COR-L47 (cell line): ENCODE measurements at regions not wholly inside any gene's neighbourhood (a gene's known extent, or its start where the extent isn't known, plus 50 kb on each side); places are given as distances from the start of the nearest gene placed in this dataset.
"Not testable (repeated sequence)": the region's sequence is repeated elsewhere in the genome, so short reads cannot be mapped to it uniquely, and the experiment has no call there.

Source experiments
- DNase-seq: peaks from one replicate; lab custom pipeline; 2025; lab: John Stamatoyannopoulos, UW

DNA sequence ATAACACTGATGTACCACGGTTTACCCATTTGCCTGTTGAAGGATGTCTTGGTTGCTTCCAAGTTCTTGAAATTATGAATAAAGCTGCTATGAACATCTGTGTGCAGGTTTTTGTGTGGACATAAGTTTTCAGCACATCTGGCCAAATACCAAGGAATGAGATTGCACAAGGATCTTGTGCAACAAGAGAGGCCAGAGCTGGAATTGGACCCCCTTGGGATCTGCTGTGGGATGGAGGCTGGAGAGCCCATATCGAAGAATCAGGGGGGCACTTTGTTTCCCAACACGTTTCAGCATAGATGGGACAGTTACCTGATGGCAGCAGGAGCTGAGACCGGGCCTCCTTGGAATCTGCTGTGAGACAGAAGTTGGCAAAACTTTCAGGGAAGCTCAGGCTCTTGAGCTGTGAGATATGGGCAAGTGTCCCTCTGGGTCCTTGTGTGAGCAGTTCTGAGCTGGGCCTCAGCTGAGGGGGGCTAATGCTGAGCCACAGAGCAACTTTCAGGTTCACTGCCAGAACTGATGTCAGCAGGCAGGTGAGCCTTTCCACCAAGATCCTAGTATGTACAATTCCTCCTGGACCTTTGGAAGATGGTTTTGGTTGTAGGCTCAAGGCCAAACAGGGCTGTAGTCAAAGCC lies 115.2 kb upstream of the RAB18 start:
- DNase-seq, result no peak

DNA sequence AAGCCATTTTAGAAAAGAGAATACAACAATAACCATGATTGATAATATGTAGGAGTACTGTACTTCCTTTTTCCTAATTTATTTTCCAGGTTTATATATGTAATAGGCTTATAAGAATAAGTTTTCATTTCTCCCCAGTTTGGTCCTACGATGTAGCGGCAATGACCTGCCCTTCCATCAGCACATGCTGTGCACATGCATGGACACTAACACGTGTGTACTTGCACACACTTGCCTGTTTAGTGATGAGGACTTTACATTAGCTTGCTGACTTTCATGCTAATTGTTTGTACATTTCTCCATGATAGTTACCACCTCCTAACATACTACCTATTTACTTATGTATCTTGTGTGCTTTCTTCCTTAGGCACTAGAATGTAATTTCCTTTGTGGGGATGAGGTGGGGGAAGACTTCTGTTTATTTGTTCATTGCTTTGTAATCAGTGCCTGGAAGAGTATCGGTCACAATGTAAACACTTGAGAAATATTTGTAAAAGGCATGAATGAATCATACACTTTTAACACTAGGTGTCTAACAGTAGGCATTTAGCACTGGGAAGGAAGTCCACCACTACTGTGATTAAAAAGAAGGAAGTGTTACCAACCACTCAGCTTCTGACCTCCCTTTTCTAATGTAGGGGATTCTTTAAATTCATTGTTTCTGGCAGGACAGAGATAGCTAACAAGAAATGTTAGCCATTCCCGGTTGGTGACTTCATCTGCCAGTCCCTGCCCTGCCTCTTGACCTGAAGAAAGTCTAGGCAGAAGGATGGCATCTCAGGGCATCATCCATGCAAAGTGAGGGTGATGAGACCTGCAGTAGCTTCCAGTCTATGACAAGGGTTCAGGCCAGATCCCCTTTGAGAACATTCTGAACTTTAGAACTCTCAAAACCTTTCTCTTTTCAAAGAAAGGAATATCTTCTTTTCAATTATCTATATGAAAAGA lies 120.2 kb upstream of the RAB18 start:
- DNase-seq, result no peak

DNA sequence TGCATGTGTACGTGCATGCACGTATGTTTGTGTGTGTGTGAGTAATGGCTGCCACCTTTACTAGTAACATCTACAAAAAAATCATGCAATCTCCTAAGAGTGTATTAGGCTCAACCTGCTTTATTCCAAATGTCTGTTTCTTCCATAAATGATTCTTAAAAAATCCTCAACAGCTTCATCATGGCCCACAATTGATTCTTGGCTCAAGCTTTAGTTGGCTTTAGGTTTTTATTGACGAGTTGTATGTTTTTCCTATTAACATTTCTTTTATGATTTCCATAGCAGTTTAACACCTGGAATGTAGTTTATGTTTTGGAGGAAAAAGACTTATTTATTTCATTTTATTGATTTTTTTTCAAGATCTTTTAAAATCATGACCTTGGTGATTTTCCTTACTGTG lies 121.9 kb upstream of the RAB18 start:
- no peak for DNase-seq

DNA sequence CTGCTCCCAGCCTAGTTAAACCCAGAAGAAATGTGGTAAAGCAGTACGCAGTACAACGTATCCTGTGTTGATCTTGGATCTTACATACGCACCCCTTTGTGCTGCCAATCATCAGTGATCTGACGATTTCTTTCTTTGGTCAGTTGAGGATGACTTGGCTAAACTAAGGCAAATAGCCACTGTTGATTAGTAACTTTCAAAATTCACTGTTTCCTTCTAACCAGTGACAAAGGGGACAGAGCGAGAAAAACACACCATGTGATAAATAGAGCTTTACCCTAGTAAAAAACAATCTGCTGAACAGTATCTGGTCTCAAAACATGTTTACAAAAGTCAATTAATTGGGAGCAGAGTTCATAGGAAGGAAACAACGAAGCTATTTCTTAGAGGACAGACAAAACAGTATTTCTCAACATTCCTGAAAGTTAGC lies 123.2 kb upstream of the RAB18 start:
- no peak for DNase-seq

DNA sequence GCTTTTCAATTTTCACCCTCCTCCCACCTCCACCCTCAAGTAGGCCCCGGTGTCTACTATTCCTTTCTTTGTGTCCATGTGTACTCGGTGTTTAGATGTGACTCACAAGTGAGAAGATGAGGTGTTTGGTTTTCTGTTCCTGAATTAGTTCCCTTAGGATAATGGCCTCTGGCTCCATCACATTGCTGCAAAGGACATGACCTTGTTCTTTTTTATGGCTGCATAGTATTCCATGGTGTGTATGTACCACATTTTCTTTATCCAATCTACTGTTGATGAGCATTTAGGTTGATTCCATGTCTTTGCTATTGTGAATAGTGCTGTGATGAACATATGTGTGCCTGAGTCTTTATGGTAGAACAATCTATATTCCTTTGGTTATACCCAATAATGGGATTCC lies 125.1 kb upstream of the RAB18 start:
- DNase-seq, result not testable (repeated sequence)

DNA sequence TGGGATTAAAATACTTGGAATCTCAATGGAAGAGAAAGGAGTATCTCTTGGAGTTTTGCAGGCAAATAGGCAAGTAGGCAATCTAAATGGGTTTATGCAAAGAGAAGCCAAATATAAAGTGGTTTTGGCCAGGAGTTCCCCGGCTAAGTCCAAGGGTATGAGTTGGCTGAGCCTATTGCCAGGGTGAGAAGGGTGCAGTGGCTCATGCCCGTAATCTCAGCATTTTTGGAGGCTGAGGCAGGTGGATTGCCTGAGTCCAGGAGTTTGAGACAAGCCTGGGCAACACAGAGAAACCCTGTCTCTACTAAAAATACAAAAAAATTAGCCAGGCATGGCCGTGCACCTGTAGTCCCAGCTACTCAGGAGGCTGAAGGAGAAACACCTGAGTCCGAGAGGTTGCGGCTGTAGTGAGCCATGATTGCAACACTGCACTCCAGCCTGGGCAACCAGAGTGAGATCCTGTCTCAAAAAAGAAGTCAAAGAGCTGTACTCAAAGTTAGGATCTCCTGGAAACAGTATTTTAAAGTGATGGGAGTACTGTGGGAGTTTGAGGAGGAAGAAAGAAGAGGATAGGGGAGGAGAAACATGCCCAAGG lies 130.4 kb upstream of the RAB18 start:
- no peak for DNase-seq

DNA sequence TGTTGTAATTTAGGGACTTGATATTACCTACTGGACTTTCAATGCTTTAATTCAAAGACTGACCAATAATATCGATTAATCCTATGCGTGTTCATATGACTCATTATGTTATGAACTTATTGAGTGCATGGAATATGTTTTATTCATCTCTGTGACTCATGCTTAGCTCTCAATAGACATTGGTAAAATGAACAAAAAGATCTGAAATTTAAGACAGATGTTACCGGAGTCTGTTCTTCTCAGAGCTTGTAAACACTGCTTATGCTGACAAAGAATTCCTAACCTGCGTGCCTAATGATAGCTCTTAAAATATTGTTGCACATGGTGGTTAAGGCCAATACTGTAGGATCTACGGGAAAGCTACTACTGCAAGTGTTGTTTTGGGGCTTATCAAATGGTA lies 131.5 kb upstream of the ACBD5 start:
- DNase-seq, result no peak

DNA sequence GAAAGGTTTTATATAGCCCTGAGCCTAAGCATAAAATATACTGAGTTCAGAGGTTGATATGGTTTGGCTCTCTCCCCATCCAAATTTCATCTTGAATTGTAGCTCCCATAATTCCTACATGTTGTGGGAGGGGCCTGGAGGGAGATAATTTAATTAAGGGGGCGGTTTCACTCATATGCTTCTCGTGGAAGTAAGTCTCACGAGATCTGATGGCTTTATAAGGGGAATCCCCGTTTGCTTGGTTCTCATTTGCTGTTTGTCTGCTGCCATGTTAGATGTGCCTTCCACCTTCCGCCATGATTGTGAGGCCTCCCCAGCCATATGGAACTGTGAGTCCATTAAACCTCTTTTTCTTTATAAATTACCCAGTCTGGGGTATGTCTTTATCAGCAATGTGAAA lies 130.8 kb upstream of the ACBD5 start:
- DNase-seq, result not testable (repeated sequence)

DNA sequence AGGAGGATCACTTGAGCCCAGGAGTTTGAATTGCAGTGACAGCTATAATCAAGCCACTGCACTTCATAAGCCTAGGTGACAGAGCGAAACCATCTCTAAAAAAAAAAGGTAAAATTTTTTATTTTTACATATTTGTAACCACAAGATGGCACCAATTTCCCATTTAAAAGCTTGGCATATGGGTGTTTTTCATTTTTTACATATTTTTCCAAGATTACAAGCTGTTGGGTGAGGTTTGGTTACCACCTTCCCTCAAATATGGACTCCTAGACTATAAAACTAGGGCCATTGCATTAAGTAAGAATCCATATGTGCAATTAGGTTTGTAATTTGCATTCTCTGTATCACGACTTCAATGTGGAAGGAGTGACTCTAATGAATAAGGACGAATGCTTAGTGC lies 129.3 kb upstream of the ACBD5 start:
- no peak for DNase-seq

DNA sequence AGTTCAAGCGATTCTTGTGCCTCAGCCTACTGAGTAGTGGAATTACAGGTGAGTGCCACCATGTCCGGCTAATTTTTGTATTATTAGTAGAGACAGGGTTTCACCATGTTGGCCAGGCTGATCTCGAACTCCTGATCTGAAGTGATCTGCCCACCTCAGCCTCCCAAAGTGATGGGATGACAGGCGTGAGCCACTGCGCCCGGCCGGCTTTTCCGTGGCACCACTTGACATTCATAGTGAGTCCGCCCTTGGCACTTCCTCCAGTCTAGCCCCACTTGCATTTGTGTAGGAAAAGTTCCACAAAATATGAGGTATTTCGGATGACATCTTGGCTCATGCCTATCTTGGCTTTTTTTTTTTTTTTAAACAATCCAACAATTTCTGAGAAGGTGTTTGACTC lies 128.1 kb upstream of the ACBD5 start:
- DNase-seq, result no peak

DNA sequence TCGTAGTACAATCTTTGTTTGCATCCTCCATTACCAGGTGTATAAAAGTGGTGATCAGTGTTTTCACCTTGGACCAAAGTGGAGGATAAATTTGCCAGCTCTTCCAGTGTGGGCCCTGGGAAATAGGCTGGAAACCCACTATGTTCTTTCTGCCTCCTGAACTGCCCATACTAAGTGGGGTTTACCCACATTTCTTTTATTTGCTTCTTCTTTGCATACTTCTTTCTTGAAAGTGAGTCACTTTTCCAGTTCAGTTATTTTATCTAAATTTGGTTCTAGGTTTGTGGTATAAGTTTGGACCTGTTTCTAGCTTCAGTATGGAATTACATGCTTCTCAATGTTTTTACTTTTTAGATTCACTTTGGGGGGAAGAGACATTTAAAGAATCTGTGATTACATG lies 126.2 kb upstream of the ACBD5 start:
- no peak for DNase-seq

DNA sequence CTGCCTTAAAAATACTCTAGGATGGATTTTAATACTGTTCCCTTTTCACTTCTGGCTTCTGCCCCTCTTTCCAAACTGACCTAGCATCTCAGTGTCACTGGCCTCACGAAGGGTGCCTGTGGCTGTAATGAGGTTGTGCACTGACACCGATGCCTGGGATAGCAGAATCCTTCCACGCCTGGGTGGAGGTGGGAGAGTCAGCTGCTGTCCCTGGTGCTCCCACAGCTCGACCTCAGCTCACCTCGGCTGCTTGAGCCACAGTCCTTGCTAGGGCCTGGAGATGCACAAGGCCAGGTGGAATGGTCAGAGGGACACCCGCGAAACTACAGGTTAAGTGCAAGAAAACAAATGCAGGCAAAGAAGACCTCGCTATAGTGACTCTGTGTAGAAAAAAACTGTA lies 123.4 kb upstream of the ACBD5 start:
- no peak for DNase-seq

DNA sequence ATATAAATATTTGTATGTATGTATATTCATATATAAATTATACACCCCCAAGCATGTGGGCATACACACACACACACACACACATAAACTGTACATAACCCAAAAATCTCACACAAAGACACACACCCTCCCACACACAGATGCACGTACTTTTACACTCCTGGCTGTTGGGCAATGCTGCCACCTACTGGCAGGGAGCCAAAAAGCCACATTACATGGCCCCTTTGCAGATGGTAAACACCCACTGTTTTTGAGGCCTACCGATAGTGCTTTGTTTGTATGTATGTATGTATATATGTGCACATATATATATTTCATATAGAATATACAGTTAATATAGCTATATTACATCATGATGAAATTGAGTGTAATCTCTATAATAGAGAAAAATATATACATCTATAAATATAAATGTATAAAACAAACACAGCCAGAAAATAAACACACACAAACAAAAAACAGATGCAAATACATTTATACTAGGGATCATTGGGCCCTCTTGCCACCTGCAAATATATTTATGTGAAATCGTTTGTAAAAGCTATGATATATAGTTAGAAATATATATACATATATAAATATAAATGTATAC lies 120.1 kb upstream of the ACBD5 start:
- no peak for DNase-seq

DNA sequence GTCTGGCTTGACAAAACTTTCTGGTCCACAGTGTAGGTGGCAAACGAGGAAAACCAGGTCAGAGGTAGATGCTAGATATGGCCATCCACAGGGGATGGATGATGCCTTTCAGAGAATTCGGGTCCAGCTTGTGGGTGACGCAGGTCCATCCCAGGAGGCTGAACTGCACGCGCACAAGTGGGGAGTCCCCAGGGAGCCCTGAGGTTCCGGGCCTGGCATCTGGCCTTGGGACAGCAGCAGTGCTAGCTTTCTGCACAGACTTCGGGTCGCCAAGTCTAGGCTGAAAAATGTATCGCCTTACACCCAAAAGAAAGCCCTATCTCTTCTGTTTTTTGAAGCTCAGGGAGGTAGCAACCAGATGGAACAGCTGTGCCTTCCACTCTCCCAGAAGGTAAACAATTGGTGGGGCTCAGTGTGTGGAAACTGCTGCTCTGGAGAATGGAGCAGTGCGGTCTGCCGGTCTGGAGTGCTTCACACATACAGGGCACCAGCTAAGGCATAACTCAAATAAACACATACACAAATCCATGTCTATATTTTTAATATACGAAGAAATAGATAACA lies 119.3 kb upstream of the ACBD5 start:
- DNase-seq, result no peak

DNA sequence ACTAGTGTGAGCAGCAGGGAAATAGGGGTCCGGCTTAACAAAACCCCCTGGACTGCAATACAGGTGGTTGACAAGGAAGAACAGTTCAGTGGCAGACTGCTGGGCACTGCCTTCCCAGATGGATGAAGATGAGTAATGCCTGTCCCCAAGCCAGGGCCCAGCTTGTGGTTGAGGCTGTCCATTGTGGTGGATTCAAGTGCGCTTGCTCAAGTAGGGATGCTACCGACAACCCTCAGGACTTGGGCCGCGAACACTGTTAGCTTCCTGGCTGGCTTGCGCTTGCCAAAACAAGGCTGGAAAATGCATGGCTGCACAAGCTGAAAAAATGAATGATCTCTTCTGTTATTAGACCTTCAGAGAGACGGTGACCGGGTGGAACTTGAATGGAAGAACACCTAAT lies 116.1 kb upstream of the ACBD5 start:
- DNase-seq, result no peak

DNA sequence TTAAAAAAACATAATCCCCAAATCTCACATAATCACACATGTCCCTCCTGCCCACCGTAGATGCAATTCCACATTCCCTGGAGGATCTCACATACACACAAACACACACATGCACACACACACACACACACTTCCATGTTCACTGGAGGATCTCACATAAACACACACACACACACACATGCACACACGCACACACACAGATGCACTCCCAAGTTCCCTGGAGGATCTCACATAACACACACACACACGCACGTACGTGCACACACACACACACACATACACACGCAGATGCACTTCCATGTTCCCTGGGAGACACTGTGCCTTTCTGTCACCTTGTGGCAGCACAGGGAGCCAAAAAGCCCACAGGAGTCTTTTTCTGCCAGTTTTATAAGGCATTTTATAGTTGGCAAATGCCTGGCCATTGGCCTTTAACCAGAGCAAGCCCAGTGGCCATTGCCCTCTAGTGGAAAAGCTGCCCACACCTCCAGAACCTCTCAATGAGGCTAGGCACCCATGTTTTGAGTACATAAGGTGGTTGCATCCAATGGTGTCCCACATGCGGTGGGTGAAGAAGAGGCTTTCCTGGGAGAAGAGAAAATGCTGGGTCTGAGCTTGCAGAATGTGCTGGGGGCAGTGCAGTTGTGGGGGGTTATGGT lies 115.4 kb upstream of the ACBD5 start:
- DNase-seq, result no peak

DNA sequence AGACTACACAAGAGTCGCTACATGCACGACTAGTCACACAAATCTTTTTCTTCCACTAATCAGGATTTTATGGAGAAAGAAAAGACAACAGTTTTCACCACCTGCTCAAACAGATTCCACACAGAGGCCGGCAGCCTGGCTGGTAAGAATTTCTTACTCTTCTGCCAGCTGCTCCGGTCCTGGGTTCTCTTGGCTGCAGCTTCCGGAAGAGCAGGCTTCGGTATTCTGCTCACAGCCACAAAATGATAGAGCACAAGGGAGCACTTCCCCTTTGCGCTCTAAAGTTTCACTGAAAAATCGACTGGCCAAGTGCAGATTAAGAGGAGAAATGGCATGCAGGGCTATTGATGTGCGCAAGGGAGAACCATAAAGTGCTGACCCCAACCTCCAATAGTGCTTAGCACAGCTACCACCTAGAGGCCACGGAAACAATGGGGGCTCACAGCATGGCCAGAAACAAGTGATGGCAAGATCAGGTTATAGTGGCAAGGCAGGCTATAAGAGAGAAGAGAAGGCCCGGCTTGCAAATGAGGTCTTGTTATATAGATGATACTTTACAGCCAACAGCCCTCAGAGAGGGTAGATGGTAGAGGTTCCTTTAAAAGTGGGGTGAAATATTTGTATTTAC lies 114.2 kb upstream of the ACBD5 start:
- DNase-seq, result not testable (repeated sequence)

DNA sequence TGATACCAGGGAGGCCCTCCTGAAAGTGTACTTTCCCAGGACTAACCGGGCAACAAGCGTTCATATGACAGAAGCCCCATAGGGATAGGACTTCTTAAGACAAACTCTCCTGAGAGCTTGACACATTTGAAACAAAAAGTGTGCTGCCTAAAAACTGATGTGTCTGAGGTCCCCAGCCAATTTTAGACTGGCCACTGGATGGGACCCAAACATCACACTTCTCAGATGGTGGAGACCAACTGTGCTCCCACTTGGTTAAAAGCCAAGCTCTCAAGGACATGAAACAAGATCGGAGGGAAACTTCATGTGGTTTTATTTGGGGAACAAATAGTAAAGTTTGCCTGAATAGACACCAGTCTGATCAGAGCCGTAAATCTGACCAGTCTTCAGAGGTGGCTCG lies 113.5 kb upstream of the ACBD5 start:
- DNase-seq, result not testable (repeated sequence)

DNA sequence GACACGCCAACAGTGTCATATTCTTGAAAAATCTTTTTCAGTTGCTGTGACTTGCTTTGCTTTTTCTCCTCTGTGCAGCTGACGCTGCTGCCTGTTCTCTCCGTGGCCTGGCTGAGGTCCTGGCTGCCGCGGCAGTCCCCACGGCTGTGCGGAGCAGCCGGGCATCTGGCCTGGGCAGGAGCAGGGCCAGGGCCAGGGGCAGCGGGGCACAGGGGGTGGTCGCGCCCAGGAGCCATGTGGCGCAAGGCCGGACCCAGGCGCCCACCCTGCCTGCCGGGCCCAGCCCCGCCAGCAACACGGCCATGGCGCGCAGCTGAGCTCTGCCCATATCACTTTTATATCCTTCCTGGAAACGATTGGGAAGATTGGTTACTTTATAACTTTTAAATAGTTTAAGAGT lies 109.4 kb upstream of the ACBD5 start:
- no peak for DNase-seq

DNA sequence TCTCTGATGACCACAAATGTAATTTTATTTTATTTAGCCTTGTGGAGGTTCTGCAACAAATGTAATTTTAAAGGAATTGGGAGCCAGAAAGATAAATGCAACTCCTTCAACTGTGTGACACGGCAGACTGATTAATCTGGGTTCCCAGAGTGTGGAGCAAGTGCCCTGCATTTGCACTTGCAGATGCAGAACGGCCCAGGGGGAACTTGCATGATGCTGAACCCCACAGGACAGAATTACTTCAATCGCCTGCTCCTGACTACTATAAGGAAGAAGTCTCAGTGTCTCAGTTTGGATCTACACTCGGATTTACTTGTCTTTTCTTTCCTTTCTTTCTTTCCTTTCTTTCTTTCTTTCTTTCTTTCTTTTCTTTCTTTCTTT lies 107.2 kb upstream of the ACBD5 start:
- DNase-seq, result not testable (repeated sequence)

DNA sequence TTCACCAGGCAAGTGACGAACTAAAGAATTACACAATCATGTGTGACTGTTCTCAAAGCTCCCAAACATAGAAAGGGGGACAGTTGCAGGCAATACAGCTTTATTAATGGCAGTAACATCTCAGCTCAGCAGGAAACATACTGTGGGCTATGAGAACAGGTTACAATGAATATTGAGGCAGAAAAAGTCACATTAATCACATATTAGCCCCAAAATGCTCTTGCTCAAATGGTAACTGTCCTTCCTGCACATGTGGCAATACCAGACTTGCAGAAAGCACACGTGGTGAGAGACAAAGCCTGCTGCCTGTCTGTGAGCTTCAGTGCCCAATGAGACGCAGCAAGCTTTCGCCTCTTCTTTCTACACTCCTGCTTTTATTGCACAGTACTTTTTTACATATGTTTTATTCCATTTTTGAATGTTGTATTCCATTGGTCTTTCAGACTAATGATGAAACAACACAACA lies 104.9 kb upstream of the ACBD5 start:
- no peak for DNase-seq
